ENCODE measurements at regions not wholly inside any gene's neighbourhood (a gene's known extent, or its start where the extent isn't known, plus 50 kb on each side); places are given as distances from the start of the nearest gene placed in this dataset.

- no peak overlapping the region for H3K4me3 ChIP-seq (replicated peaks in 1 of 2; ENCODE audit: low read depth in 2 of 2, low read length in 2 of 2)
Measured at GRCh38 chr18:40939656-40940515, 1015.1 kb upstream of the PIK3C3 start.

GRCh38 chr18:40938615-40939014 lies 1016.4 kb upstream of the PIK3C3 start:
- no peak overlapping the region for H3K4me3 ChIP-seq (replicated peaks in 1 of 2; ENCODE audit: low read depth in 2 of 2, low read length in 2 of 2)
- TF ChIP-seq, protein P1, sequence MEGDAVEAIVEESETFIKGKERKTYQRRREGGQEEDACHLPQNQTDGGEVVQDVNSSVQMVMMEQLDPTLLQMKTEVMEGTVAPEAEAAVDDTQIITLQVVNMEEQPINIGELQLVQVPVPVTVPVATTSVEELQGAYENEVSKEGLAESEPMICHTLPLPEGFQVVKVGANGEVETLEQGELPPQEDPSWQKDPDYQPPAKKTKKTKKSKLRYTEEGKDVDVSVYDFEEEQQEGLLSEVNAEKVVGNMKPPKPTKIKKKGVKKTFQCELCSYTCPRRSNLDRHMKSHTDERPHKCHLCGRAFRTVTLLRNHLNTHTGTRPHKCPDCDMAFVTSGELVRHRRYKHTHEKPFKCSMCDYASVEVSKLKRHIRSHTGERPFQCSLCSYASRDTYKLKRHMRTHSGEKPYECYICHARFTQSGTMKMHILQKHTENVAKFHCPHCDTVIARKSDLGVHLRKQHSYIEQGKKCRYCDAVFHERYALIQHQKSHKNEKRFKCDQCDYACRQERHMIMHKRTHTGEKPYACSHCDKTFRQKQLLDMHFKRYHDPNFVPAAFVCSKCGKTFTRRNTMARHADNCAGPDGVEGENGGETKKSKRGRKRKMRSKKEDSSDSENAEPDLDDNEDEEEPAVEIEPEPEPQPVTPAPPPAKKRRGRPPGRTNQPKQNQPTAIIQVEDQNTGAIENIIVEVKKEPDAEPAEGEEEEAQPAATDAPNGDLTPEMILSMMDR (IDR thresholded peaks at IDR 0.05; ENCODE audit: low read depth, low read length), result no peak
- no peak for DNase-seq (ENCODE audit: low read depth in 2 of 2)

More at GRCh38 chr18:40939656-40940515, 1015.1 kb upstream of the PIK3C3 start:
- DNase-seq (ENCODE audit: low read depth in 2 of 2), result no peak
- TF ChIP-seq, protein P1 (IDR thresholded peaks at IDR 0.05; ENCODE audit: low read depth, low read length), result no peak

- TF ChIP-seq, protein P1 (IDR thresholded peaks at IDR 0.05; ENCODE audit: low read depth, low read length), result no peak
- no peak overlapping the region for H3K4me3 ChIP-seq (replicated peaks in 1 of 2; ENCODE audit: low read depth in 2 of 2, low read length in 2 of 2)
- no peak for DNase-seq (ENCODE audit: low read depth in 2 of 2)
Measured at GRCh38 chr18:40937386-40937785, 1017.6 kb upstream of the PIK3C3 start.

DNA sequence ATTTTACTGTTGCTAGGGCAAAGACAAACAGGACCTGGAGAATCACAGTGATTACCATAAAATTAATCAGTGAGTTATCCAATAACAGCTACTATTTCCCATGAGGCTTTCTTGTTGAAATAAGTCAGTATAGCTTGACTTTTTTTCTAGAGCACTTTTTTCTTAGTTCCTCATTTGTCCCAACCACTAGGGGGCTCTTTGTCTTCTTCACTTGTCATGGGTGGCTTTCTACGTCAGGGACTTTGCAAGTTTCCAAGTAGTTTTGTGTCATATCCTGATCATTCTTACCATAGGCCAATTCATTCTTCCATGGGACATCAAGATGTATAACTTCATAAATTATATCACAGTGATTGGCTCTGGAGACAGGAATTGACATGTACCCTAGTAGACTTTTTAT lies 1019.6 kb upstream of the PIK3C3 start:
- no peak overlapping the region for H3K4me3 ChIP-seq (replicated peaks in 1 of 2; ENCODE audit: low read depth in 2 of 2, low read length in 2 of 2)
- peak; percentile 45 to 66 for DNase-seq (ENCODE audit: low read depth in 2 of 2)
- TF ChIP-seq, protein P1 (IDR thresholded peaks at IDR 0.05; ENCODE audit: low read depth, low read length), result peak; percentile 55

DNA sequence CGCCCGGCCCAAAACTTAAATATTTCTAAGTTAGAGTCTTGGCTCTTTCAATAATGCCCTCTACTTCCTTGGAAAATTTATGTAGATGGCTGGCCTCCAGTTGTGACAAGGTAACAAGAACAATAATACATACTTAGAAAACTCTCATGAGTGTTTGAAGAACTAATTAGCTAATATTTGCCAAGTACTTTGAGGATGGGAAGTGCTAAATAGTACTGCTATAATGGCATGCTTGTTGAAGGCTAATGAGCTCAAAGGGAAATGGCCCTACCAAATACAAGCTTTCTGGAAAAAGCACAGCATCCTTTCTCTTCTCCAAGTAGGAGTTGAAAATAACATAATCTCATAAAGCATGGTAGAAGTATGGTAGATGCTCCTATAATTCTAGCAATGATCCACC lies 1022.2 kb upstream of the PIK3C3 start:
- no peak for DNase-seq (ENCODE audit: low read depth in 2 of 2)
- TF ChIP-seq, protein P1 (IDR thresholded peaks at IDR 0.05; ENCODE audit: low read depth, low read length), result no peak
- no peak overlapping the region for H3K4me3 ChIP-seq (replicated peaks in 1 of 2; ENCODE audit: low read depth in 2 of 2, low read length in 2 of 2)

- TF ChIP-seq, protein P1 (IDR thresholded peaks at IDR 0.05; ENCODE audit: low read depth, low read length), result no peak
- no peak for DNase-seq (ENCODE audit: low read depth in 2 of 2)
- H3K4me3 ChIP-seq (replicated peaks in 1 of 2; ENCODE audit: low read depth in 2 of 2, low read length in 2 of 2), result no peak overlapping the region
Measured at GRCh38 chr18:40930211-40930882, 1024.7 kb upstream of the PIK3C3 start.
